Liver (tissue), 7 donors: ENCODE measurements at regions not wholly inside any gene's neighbourhood (a gene's known extent, or its start where the extent isn't known, plus 50 kb on each side); places are given as distances from the start of the nearest gene placed in this dataset.
"Not testable (repeated sequence)": the region's sequence is repeated elsewhere in the genome, so short reads cannot be mapped to it uniquely, and the experiment has no call there.

Experiments
- DNase-seq: peaks from one replicate; pipeline ENCODE4 v3.0.0-alpha.2; 2017; ENCODE audit warnings: low spot score
- H3K27ac ChIP-seq, 2 donors: one replicate each; pipeline ENCODE4 v1.7.0; 2013; ENCODE audit warnings: inconsistent platforms in 2 of 2, low read length in 2 of 2, control low read depth in 1 of 2, low read depth in 1 of 2, mild to moderate bottlenecking in 1 of 2
- H3K27me3 ChIP-seq, 4 donors: one replicate each; pipeline versions ENCODE4 v1.6.1 to v1.7.0; 2013; ENCODE audit warnings: low read length in 3 of 4, inconsistent platforms in 1 of 4, mild to moderate bottlenecking in 1 of 4, moderate library complexity in 1 of 4; ENCODE audit not compliant: control insufficient read depth in 4 of 4, insufficient read depth in 4 of 4
- H3K36me3 ChIP-seq, 4 donors: one replicate each; pipeline versions ENCODE4 v1.6.1 to v1.7.0; 2013; ENCODE audit warnings: low read length in 3 of 4, mild to moderate bottlenecking in 3 of 4, low read depth in 1 of 4, moderate library complexity in 1 of 4; ENCODE audit not compliant: control insufficient read depth in 4 of 4, insufficient read depth in 3 of 4
- H3K4me1 ChIP-seq, 4 donors: one replicate each; pipeline versions ENCODE4 v1.6.1 to v1.7.0; 2013; ENCODE audit warnings: low read length in 3 of 4, mild to moderate bottlenecking in 3 of 4, moderate library complexity in 1 of 4; ENCODE audit not compliant: control insufficient read depth in 4 of 4, insufficient read depth in 4 of 4
- H3K4me3 ChIP-seq, 3 donors: one replicate each; pipeline versions ENCODE4 v1.6.1 to v1.7.0; 2013; ENCODE audit warnings: low read length in 3 of 3, control low read depth in 1 of 3, low read depth in 1 of 3, mild to moderate bottlenecking in 1 of 3
- H3K9ac ChIP-seq, 2 donors: one replicate each; pipeline ENCODE4 v1.7.0; 2013; ENCODE audit warnings: low read length in 2 of 2, mild to moderate bottlenecking in 2 of 2, moderate library complexity in 2 of 2, control low read depth in 1 of 2, low read depth in 1 of 2
- H3K9me3 ChIP-seq, 4 donors: one replicate each; pipeline versions ENCODE4 v1.6.1 to v1.7.0; 2013; ENCODE audit warnings: low read length in 3 of 4; ENCODE audit not compliant: control insufficient read depth in 4 of 4
- EGR1 ChIP-seq, 2 donors: IDR thresholded peaks; 2 replicates each; pipeline ENCODE4 v1.6.1; 2016 to 2018; ENCODE audit warnings: antibody characterized with exemption in 2 of 2, low read depth in 2 of 2
- FOXA2 ChIP-seq: IDR thresholded peaks from 2 replicates; pipeline ENCODE4 v1.6.1; 2016; ENCODE audit warnings: antibody characterized with exemption
- GABPA ChIP-seq, 2 donors: IDR thresholded peaks in 1 of 2; conservative IDR thresholded peaks in 1 of 2; 2 replicates each; pipeline ENCODE4 v1.6.1; 2016; ENCODE audit warnings: antibody characterized with exemption in 2 of 2, mild to moderate bottlenecking in 1 of 2, moderate library complexity in 1 of 2
- HNF4A ChIP-seq, 2 donors: conservative IDR thresholded peaks; 2 replicates each; pipeline ENCODE4 v1.6.1; 2016; ENCODE audit warnings: antibody characterized with exemption in 2 of 2, mild to moderate bottlenecking in 2 of 2
- JUND ChIP-seq, 2 donors: IDR thresholded peaks; 2 replicates each; pipeline ENCODE4 v1.6.1; 2016; ENCODE audit warnings: antibody characterized with exemption in 2 of 2
- RAD21 ChIP-seq, 2 donors: IDR thresholded peaks; 2 replicates each; pipeline ENCODE4 v1.6.1; 2016; ENCODE audit warnings: antibody characterized with exemption in 2 of 2, mild to moderate bottlenecking in 2 of 2
- RXRA ChIP-seq, 2 donors: IDR thresholded peaks; 2 replicates each; pipeline ENCODE4 v1.6.1; 2017 to 2018; ENCODE audit warnings: antibody characterized with exemption in 2 of 2, mild to moderate bottlenecking in 1 of 2
- SP1 ChIP-seq: IDR thresholded peaks from 2 replicates; pipeline ENCODE4 v1.6.1; 2018; ENCODE audit warnings: antibody characterized with exemption, mild to moderate bottlenecking
- TAF1 ChIP-seq: conservative IDR thresholded peaks from 2 replicates; pipeline ENCODE4 v1.6.1; 2016; ENCODE audit warnings: antibody characterized with exemption, mild to moderate bottlenecking
- YY1 ChIP-seq: IDR thresholded peaks from 2 replicates; pipeline ENCODE4 v1.6.1; 2016; ENCODE audit warnings: antibody characterized with exemption, mild to moderate bottlenecking
- WGBS: extraction: QIAGEN DNeasy Blood & Tissue Kit; methylation state at CpG from one replicate; pipeline ENCODE4 v1.1.7; 2013; 5-methylcytosine and 5-hydroxymethylcytosine counted together
- TF ChIP-seq, protein P1 (sequence below): IDR thresholded peaks from 2 replicates; pipeline ENCODE4 v1.6.1; 2016; ENCODE audit warnings: antibody characterized with exemption, mild to moderate bottlenecking
- TF ChIP-seq, protein P2 (sequence below): IDR thresholded peaks from 2 replicates; pipeline ENCODE4 v1.6.1; 2016; ENCODE audit warnings: antibody characterized with exemption
- TF ChIP-seq, protein P3 (sequence below): IDR thresholded peaks from 2 replicates; pipeline ENCODE4 v1.6.1; 2016; ENCODE audit warnings: antibody characterized with exemption
- donor health status: healthy.
- donor health status: healthy.
- donor health status: healthy.
- donor health status: healthy.

DNA sequence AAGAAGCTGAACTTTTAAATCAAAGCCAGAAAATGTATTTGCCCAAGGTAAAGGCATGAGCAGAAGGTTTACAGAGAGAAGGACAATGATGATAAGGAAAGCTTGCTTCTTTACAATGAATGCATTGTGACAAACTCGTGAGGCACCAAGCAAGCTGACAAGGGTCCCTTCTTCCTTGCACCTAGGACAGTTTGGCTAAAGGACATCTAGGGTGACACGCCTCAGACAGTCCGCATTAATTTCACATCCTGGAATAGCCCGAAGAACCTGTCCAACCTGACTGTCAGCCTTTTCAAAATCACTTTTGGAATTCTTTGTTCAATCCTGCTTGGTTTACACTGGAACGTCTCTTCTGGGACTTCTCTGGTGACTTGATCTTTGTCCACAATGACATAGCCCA lies 146.4 kb upstream of the MAP3K1 start:
- Histone ChIP-seq H3K36me3 (no peaks in the 10 kb centered on the region), H3K9me3 (no peaks in the 10 kb centered on the region), H3K27ac (no peak overlapping the region), H3K4me3 (no peak overlapping the region), H3K4me1 (peaks cover 0 to 4% (median 2%) of the 10 kb centered on the region in 4 donors), H3K9ac (no peak overlapping the region), H3K27me3 (no peaks in the 10 kb centered on the region)
- DNase-seq, result no peak
- 71% methylated on average over 5 of the region's 5 CpGs for WGBS
- TF ChIP-seq, protein P1, sequence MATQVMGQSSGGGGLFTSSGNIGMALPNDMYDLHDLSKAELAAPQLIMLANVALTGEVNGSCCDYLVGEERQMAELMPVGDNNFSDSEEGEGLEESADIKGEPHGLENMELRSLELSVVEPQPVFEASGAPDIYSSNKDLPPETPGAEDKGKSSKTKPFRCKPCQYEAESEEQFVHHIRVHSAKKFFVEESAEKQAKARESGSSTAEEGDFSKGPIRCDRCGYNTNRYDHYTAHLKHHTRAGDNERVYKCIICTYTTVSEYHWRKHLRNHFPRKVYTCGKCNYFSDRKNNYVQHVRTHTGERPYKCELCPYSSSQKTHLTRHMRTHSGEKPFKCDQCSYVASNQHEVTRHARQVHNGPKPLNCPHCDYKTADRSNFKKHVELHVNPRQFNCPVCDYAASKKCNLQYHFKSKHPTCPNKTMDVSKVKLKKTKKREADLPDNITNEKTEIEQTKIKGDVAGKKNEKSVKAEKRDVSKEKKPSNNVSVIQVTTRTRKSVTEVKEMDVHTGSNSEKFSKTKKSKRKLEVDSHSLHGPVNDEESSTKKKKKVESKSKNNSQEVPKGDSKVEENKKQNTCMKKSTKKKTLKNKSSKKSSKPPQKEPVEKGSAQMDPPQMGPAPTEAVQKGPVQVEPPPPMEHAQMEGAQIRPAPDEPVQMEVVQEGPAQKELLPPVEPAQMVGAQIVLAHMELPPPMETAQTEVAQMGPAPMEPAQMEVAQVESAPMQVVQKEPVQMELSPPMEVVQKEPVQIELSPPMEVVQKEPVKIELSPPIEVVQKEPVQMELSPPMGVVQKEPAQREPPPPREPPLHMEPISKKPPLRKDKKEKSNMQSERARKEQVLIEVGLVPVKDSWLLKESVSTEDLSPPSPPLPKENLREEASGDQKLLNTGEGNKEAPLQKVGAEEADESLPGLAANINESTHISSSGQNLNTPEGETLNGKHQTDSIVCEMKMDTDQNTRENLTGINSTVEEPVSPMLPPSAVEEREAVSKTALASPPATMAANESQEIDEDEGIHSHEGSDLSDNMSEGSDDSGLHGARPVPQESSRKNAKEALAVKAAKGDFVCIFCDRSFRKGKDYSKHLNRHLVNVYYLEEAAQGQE, result no peak
- TF ChIP-seq EGR1 (IDR thresholded peaks at IDR 0.05; ENCODE audit: low read depth in 2 of 2) (no peak), RXRA (IDR thresholded peaks at IDR 0.05) (no peak)
- TF ChIP-seq, protein P2, sequence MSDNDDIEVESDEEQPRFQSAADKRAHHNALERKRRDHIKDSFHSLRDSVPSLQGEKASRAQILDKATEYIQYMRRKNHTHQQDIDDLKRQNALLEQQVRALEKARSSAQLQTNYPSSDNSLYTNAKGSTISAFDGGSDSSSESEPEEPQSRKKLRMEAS, result no peak

DNA sequence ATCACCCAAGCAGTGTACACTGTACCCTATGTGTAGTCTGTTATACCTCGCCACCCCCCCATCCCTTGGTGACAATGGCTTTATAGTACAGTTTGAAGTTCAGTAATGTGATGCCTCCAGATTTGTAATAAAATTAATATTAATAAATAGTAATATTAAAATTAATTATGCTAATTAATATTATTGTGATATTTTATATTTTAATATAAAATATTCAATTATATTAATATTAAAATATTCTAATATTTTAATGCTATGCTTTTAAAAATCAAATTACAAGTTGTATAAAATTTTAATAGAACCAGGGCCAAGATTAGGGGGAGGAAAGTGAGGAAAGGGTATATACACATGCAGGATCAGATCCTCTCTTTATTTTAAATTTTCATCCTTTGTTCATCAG lies 147.7 kb upstream of the MAP3K1 start:
- Histone ChIP-seq H3K27me3 (no peaks in the 10 kb centered on the region), H3K4me3 (no peak overlapping the region), H3K9me3 (no peaks in the 10 kb centered on the region), H3K4me1 (peaks cover 0 to 4% (median 2%) of the 10 kb centered on the region in 4 donors), H3K27ac (no peak overlapping the region), H3K9ac (no peak overlapping the region), H3K36me3 (no peaks in the 10 kb centered on the region)
- 88% methylated on average over 1 of the region's 1 CpG for WGBS
- no peak for DNase-seq
- no peak for TF ChIP-seq TAF1
- no peak for TF ChIP-seq RAD21 (IDR thresholded peaks at IDR 0.05)
- TF ChIP-seq, protein P3, sequence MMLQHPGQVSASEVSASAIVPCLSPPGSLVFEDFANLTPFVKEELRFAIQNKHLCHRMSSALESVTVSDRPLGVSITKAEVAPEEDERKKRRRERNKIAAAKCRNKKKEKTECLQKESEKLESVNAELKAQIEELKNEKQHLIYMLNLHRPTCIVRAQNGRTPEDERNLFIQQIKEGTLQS, result no peak
- TF ChIP-seq FOXA2, result no peak
- no peak for TF ChIP-seq JUND (IDR thresholded peaks at IDR 0.05)

DNA sequence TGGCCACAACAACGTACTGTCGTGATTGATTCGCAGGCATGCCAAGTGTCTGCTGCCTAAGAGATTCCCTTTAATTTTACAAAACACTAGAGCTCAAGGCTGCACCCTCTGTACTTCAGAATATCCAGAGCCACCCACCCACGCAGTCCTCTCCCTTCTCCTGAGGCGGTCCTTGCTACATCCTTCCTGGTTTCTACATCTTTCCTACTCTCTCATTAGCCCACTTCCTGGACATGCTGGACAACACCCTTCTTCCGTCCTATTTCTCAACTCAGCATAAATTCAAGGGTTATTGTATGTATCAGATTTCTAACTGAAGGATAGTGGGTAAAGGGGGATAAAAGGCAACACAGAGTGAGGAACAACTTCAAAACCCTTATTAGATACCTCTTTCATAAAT lies 148.4 kb upstream of the MAP3K1 start:
- no peaks in the 10 kb centered on the region for H3K9me3 ChIP-seq
- TF ChIP-seq EGR1 (IDR thresholded peaks at IDR 0.05; ENCODE audit: low read depth in 2 of 2), result no peak
- TF ChIP-seq SP1, result no peak
- no peak for TF ChIP-seq YY1
- no peak for TF ChIP-seq GABPA (IDR thresholded peaks at IDR 0.05 in 1 of 2, conservative IDR thresholded peaks at IDR 0.05 in 1 of 2)
- no peak for TF ChIP-seq HNF4A (conservative IDR thresholded peaks at IDR 0.05)
- H3K27me3 ChIP-seq, result no peaks in the 10 kb centered on the region
- H3K4me3 ChIP-seq, result no peak overlapping the region
- H3K27ac ChIP-seq, result no peak overlapping the region
- no peak overlapping the region for H3K9ac ChIP-seq
- no peaks in the 10 kb centered on the region for H3K36me3 ChIP-seq
- no peak for DNase-seq
- peaks cover 0 to 4% (median 2%) of the 10 kb centered on the region in 4 donors for H3K4me1 ChIP-seq
- 87% methylated on average over 6 of the region's 6 CpGs for WGBS

DNA sequence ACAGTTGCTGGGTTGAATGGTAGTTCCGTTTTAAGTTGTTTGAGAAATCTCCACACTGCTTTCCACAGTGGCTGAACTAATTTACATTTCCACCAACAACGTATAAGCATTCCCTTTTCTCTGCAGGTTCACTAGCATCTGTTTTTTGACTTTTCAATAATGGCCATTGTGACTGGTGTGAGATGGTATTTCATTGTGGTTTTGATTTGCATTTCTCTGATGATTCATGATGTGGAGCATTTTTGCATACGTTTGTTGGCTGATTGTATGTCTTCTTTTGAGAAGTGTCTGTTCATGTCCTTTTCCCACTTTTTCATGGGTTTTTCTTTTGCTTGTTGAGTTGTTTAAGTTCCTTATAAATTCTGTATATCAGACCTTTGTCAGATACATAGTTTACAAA lies 150.2 kb upstream of the MAP3K1 start:
- 73% methylated on average over 3 of the region's 3 CpGs for WGBS

More for the DNA sequence above, 150.2 kb upstream of the MAP3K1 start:
- H3K4me3 ChIP-seq, H3K9me3 ChIP-seq, H3K27me3 ChIP-seq, H3K27ac ChIP-seq, H3K9ac ChIP-seq, H3K36me3 ChIP-seq, DNase-seq, H3K4me1 ChIP-seq: not testable (repeated sequence)
